Uterus (tissue), 3 donors: ENCODE measurements at regions not wholly inside any gene's neighbourhood (a gene's known extent, or its start where the extent isn't known, plus 50 kb on each side); places are given as distances from the start of the nearest gene placed in this dataset.

Experiments used
- DNase-seq, 2 donors: peaks; one replicate each; pipeline ENCODE4 v3.0.0-alpha.2; 2019 to 2020
- H3K27ac ChIP-seq, 2 donors: fragments of 200-600 bp; sonication (generic); 1 replicate in 1 of 2; 2 replicates in 1 of 2; pipeline ENCODE4 v1.5.1; 2016 to 2018
- H3K27me3 ChIP-seq, 2 donors: fragments of 200-600 bp; sonication (generic); one replicate each; pipeline ENCODE4 v1.5.1; 2018 to 2019; ENCODE audit warnings: control low read depth in 1 of 2
- H3K36me3 ChIP-seq, 2 donors: fragments of 200-600 bp; sonication (generic); one replicate each; pipeline ENCODE4 v1.5.1; 2019; ENCODE audit warnings: control low read depth in 1 of 2
- H3K4me1 ChIP-seq, 2 donors: fragments of 200-600 bp; sonication (generic); one replicate each; pipeline ENCODE4 v1.5.1; 2018 to 2019; ENCODE audit warnings: control low read depth in 1 of 2
- H3K4me3 ChIP-seq, 2 donors: fragments of 200-600 bp; sonication (generic); 1 replicate in 1 of 2; 2 replicates in 1 of 2; pipeline ENCODE4 v1.5.1; 2018 to 2019; ENCODE audit warnings: mild to moderate bottlenecking in 1 of 2
- H3K9me3 ChIP-seq, 2 donors: fragments of 200-600 bp; sonication (generic); one replicate each; pipeline ENCODE4 v1.5.1; 2019; ENCODE audit warnings: control low read depth in 1 of 2
- POLR2A ChIP-seq, 2 donors: fragments of 450-650 bp; IDR thresholded peaks; one replicate each; pipeline ENCODE4 v1.6.1; 2016; ENCODE audit warnings: antibody characterized with exemption in 2 of 2, mild to moderate bottlenecking in 1 of 2, moderate library complexity in 1 of 2
- intact Hi-C: fragments of 100-400 bp; cut with DNase I; formaldehyde crosslinking; loops from one replicate; pipeline ENCODE4 v1.15.1; 2023; ENCODE audit warnings: low total_unique reads
- TF ChIP-seq, protein P1 (sequence below), 4 experiments: fragments of 200-600 bp in 2 of 4; fragments of 450-650 bp in 2 of 4; sonication (generic) in 2 of 4; IDR thresholded peaks; one replicate each; pipeline ENCODE4 v1.5.1; 2016 to 2019; ENCODE audit warnings: antibody characterized with exemption in 4 of 4, mild to moderate bottlenecking in 2 of 4, moderate library complexity in 1 of 4
- donor health status: DM: yes; HTN: yes; CAD: no.

DNA sequence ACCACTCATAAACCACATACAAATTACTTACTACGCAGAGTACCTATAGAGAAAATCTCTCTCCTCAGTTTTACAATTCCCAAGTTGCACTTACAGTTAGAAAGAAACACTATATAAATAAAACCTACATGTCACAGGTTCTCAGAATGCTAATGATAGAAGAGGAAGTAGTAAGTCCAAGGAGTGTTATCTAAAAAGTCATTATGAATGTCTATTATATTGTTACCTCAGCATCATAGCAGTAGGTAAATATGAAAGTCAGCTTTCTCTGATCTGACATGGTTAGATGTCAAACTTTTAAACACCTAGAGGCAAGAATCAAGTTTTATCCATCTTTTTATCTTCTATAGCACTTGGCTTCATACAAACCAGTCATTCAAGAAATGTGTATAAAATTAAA lies 163.2 kb upstream of the FAM241A start:
- no peak for DNase-seq
- TF ChIP-seq POLR2A (IDR thresholded peaks at IDR 0.05) = no peak
- TF ChIP-seq, protein P1, sequence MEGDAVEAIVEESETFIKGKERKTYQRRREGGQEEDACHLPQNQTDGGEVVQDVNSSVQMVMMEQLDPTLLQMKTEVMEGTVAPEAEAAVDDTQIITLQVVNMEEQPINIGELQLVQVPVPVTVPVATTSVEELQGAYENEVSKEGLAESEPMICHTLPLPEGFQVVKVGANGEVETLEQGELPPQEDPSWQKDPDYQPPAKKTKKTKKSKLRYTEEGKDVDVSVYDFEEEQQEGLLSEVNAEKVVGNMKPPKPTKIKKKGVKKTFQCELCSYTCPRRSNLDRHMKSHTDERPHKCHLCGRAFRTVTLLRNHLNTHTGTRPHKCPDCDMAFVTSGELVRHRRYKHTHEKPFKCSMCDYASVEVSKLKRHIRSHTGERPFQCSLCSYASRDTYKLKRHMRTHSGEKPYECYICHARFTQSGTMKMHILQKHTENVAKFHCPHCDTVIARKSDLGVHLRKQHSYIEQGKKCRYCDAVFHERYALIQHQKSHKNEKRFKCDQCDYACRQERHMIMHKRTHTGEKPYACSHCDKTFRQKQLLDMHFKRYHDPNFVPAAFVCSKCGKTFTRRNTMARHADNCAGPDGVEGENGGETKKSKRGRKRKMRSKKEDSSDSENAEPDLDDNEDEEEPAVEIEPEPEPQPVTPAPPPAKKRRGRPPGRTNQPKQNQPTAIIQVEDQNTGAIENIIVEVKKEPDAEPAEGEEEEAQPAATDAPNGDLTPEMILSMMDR (IDR thresholded peaks at IDR 0.05) = no peak
- Histone ChIP-seq H3K36me3 (no peaks in the 10 kb centered on the region), H3K4me3 (no peak overlapping the region), H3K27me3 (no peaks in the 10 kb centered on the region), H3K4me1 (no peaks in the 10 kb centered on the region), H3K27ac (no peak overlapping the region), H3K9me3 (no peaks in the 10 kb centered on the region)
- intact Hi-C loops = no loop called here

DNA sequence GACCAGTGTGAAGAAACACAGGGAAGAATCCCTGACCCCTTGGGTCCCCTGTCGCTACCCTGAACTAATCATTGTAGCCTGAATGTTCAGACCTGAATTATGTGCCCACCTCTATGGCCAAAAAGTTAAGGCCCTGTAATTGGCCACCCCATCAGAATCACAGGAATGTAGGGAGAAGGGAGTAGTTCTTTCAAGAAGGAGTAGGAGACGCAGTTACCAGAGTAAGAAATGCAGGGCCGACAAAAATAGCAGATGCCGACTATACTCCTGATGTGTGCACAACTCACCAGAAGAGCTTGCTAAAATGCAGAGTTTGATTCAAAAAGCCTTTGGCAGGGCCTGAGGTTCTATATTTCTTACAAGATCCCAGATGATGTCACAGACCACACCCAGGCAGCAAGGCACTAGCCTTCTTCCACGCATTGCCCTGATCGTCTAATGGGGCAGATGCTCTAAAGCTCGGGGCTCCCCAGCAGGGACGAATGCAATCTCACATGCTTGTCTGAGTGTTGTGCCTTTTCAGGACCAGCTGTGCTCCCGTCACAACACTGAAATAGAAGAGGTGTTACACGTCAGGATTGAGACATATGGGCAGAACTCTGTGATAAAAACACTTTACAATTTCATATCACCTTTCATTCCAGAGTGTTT lies 161.0 kb upstream of the FAM241A start:
- intact Hi-C loops = no loop called here
- TF ChIP-seq, protein P1 (IDR thresholded peaks at IDR 0.05) = no peak
- no peak for TF ChIP-seq POLR2A (IDR thresholded peaks at IDR 0.05)
- H3K4me3 ChIP-seq = no peak overlapping the region
- H3K27ac ChIP-seq = no peak overlapping the region
- no peaks in the 10 kb centered on the region for H3K36me3 ChIP-seq
- no peaks in the 10 kb centered on the region for H3K4me1 ChIP-seq
- H3K27me3 ChIP-seq = no peaks in the 10 kb centered on the region
- no peaks in the 10 kb centered on the region for H3K9me3 ChIP-seq
- DNase-seq = no peak

DNA sequence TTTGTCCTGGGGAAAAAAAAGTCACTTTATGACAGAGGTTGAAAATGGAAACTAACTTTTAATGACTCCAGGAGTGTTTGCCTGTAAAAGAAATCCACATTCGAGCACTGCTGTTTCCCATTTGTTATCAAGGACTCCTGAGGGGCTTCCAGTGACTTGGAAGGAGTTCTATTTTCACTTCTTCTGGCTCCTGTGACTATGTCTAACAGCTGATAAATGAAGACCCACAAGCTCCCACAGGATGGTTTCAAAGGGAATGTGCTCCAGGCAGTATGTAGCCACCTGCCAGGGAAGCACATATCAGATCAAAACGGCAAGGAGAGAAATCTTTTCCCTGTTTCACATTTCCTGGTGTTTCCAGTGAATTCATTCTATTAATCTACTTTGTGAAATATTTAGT lies 159.8 kb upstream of the FAM241A start:
- Histone ChIP-seq H3K36me3 (no peaks in the 10 kb centered on the region), H3K27ac (peak overlapping the region; percentile 61 to 69), H3K4me3 (no peak overlapping the region), H3K4me1 (no peaks in the 10 kb centered on the region), H3K27me3 (no peaks in the 10 kb centered on the region), H3K9me3 (no peaks in the 10 kb centered on the region)
- no peak for DNase-seq
- intact Hi-C loops = no loop called here
- TF ChIP-seq POLR2A (IDR thresholded peaks at IDR 0.05) = no peak
- TF ChIP-seq, protein P1 (IDR thresholded peaks at IDR 0.05) = no peak

DNA sequence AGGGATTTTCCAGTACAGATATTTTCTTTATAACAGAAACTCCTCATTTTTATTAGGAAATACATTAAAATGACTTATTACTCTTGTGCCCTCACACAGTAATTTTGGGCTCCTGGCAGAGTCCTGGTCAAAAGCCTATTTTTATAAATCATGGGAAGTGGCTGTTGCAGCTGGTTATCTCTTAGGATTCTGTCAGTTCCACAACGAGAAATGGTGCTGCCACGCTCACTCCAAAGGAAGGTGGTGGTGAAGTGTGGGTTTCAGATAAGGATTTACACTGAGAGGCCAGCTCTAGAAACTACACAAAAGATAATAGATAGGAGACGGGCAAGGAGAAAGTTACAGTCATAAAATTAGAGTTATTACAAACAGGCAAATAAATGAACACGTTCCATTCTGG lies 159.2 kb upstream of the FAM241A start:
- H3K27ac ChIP-seq = peak overlapping the region; percentile 61 to 69
- no peaks in the 10 kb centered on the region for H3K4me1 ChIP-seq
- intact Hi-C loops = no loop called here
- no peak for DNase-seq
- no peak for TF ChIP-seq POLR2A (IDR thresholded peaks at IDR 0.05)
- TF ChIP-seq, protein P1 (IDR thresholded peaks at IDR 0.05) = no peak
- H3K36me3 ChIP-seq = no peaks in the 10 kb centered on the region
- no peaks in the 10 kb centered on the region for H3K27me3 ChIP-seq
- H3K9me3 ChIP-seq = no peaks in the 10 kb centered on the region
- H3K4me3 ChIP-seq = no peak overlapping the region

DNA sequence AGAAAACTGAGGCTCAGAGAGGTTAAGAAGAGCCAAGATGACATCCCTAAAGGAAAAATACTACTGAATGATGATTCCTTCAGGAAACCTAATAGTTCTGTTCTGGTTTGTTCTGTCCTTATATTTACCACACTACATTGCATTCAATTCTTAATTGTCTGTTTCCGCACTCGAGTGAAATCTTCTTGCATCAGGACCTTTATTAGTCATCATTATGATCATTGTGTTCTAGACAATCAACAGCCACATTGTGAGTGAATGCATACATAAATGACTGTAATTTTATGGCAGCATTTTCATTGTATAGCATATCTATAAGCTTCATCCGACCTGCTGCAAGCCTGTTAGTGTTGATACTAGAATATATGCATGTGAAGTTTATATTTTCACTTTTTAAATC lies 156.7 kb upstream of the FAM241A start:
- H3K4me3 ChIP-seq = no peak overlapping the region
- no peak for DNase-seq
- H3K36me3 ChIP-seq = no peaks in the 10 kb centered on the region
- H3K27me3 ChIP-seq = no peaks in the 10 kb centered on the region
- intact Hi-C loops = no loop called here
- TF ChIP-seq, protein P1 (IDR thresholded peaks at IDR 0.05) = no peak
- TF ChIP-seq POLR2A (IDR thresholded peaks at IDR 0.05) = no peak
- H3K27ac ChIP-seq = no peak overlapping the region
- no peaks in the 10 kb centered on the region for H3K4me1 ChIP-seq
- no peaks in the 10 kb centered on the region for H3K9me3 ChIP-seq
